ENCODE measurements at regions not wholly inside any gene's neighbourhood (a gene's known extent, or its start where the extent isn't known, plus 50 kb on each side); places are given as distances from the start of the nearest gene placed in this dataset.

DNA sequence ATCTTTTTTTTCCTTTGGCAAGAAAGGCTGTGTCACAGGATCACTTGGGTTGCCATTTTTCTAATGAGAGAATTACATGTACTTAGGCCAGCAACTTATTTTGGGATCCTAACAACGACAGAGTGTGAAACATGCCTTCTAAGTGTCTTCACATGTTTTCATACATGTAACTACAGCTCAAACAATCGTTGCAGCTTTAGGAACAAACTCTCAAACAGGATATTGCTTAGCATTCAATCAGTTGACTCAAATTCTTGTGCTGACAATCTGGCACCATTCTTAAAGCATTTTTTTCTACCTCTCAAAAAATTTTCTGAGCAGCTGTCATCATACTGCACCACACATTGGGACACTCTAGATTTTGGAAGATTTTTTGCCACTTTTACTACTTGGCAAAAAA is 435.5 kb downstream of the HINT1 start:
- Histone ChIP-seq H3K36me3 (no peaks in the 10 kb centered on the region), H3K4me3 (no peak overlapping the region), H3K4me1 (no peaks in the 10 kb centered on the region), H3K27ac (no peak overlapping the region), H3K9me3 (peaks cover 0 to 20% (median 5%) of the 10 kb centered on the region in 11 donors), H3K27me3 (no peaks in the 10 kb centered on the region)
- intact Hi-C loops (cut with DNase I) = no loop called here
- no peak for DNase-seq
- 49 to 57% methylated on average over 2 of the region's 2 CpGs for WGBS, 2 donors
- TF ChIP-seq, protein P1, sequence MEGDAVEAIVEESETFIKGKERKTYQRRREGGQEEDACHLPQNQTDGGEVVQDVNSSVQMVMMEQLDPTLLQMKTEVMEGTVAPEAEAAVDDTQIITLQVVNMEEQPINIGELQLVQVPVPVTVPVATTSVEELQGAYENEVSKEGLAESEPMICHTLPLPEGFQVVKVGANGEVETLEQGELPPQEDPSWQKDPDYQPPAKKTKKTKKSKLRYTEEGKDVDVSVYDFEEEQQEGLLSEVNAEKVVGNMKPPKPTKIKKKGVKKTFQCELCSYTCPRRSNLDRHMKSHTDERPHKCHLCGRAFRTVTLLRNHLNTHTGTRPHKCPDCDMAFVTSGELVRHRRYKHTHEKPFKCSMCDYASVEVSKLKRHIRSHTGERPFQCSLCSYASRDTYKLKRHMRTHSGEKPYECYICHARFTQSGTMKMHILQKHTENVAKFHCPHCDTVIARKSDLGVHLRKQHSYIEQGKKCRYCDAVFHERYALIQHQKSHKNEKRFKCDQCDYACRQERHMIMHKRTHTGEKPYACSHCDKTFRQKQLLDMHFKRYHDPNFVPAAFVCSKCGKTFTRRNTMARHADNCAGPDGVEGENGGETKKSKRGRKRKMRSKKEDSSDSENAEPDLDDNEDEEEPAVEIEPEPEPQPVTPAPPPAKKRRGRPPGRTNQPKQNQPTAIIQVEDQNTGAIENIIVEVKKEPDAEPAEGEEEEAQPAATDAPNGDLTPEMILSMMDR (IDR thresholded peaks at IDR 0.05) = no peak
- no peak for ATAC-seq

GRCh38 chr5:130727830-130728229 is 437.2 kb downstream of the HINT1 start:
- 72% methylated on average over 1 of the region's 1 CpG for WGBS, 2 donors
- DNase-seq (no peak), ATAC-seq (no peak)
- Histone ChIP-seq H3K27me3 (no peaks in the 10 kb centered on the region), H3K36me3 (no peaks in the 10 kb centered on the region), H3K9me3 (peaks cover 0 to 20% (median 5%) of the 10 kb centered on the region in 11 donors), H3K27ac (no peak overlapping the region), H3K4me3 (no peak overlapping the region), H3K4me1 (no peaks in the 10 kb centered on the region)
- intact Hi-C loops (cut with DNase I) = no loop called here
- TF ChIP-seq, protein P1 (IDR thresholded peaks at IDR 0.05) = no peak

- no peaks in the 10 kb centered on the region for H3K4me1 ChIP-seq
- no peak overlapping the region for H3K4me3 ChIP-seq
- 63 to 66% methylated on average over 5 of the region's 5 CpGs for WGBS, 2 donors
- TF ChIP-seq, protein P1 (IDR thresholded peaks at IDR 0.05) = no peak
- H3K9me3 ChIP-seq = no peaks in the 10 kb centered on the region
- no peaks in the 10 kb centered on the region for H3K36me3 ChIP-seq
- no peaks in the 10 kb centered on the region for H3K27me3 ChIP-seq
- H3K27ac ChIP-seq = no peak overlapping the region
- DNase-seq (no peak), ATAC-seq (no peak)
- intact Hi-C loops (cut with DNase I) = no loop called here
Observed at GRCh38 chr5:130724658-130725057, 440.4 kb downstream of the HINT1 start.

DNA sequence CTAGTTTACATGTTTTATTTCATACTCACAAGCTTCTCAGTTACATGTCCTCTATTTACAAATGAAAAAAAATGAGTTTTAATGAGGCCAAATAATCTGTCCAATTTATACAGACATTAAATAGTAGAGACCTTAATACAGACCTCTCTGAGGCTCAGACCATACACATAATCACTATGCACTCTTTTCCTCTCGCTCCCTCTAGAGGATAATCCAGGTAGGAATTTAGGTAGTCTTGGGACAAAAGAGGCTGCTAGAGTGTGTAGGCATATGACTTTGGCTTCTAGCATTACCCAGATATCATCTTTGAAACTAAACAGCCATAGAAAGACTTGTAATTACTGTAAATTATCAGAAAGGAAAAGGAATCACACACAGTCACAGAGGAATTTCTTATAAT is 444.7 kb downstream of the HINT1 start:
- DNase-seq = no peak
- Histone ChIP-seq H3K4me3 (no peak overlapping the region), H3K27me3 (no peaks in the 10 kb centered on the region), H3K36me3 (no peaks in the 10 kb centered on the region), H3K4me1 (no peaks in the 10 kb centered on the region), H3K27ac (no peak overlapping the region), H3K9me3 (no peaks in the 10 kb centered on the region)
- TF ChIP-seq, protein P1 (IDR thresholded peaks at IDR 0.05) = peak in 5 of 9 donors; percentile 11 to 35 (median 26)
- 22 to 25% methylated on average over 1 of the region's 1 CpG for WGBS, 2 donors
- intact Hi-C loops (cut with DNase I) = no loop called here
- no peak for ATAC-seq

DNA sequence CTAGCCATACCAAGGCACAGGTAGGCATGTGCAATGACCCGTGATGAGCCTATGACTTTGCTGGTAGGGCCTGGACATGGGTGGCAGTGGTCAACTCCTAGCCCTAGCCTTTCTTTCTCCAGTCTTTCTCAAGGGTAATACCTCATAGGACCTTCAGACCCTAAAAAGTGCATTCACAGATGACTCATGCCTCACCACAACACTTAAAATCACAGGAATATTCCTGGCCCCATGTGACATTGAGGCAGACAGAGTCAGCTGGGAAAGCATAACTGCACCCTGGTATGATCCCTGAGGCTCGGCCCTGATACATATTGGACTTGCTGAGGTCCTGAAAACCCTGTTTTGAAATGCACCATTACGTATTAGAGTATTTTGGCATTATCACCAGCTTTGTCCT is 449.5 kb downstream of the HINT1 start:
- ATAC-seq = no peak
- WGBS, 2 donors = 85 to 91% methylated on average over 3 of the region's 3 CpGs
- H3K27me3 ChIP-seq = no peaks in the 10 kb centered on the region
- H3K27ac ChIP-seq = no peak overlapping the region
- H3K9me3 ChIP-seq = no peaks in the 10 kb centered on the region
- no peak overlapping the region for H3K4me3 ChIP-seq
- no peak for DNase-seq
- H3K4me1 ChIP-seq = no peaks in the 10 kb centered on the region
- intact Hi-C loops (cut with DNase I) = no loop called here
- TF ChIP-seq, protein P1 (IDR thresholded peaks at IDR 0.05) = no peak
- no peaks in the 10 kb centered on the region for H3K36me3 ChIP-seq

Data from heart right ventricle (tissue), 16 donors.